DMS53 treated with DMSO at 0.1 percent for 48 hours (cell line): ENCODE measurements at regions not wholly inside any gene's neighbourhood (a gene's known extent, or its start where the extent isn't known, plus 50 kb on each side); places are given as distances from the start of the nearest gene placed in this dataset.
A peak's percentile ranks its signal among the peaks of the same experiment; 100 is the strongest.
"Not testable (repeated sequence)": the region's sequence is repeated elsewhere in the genome, so short reads cannot be mapped to it uniquely, and the experiment has no call there.

Source experiments
- DNase-seq: peaks from one replicate; lab custom pipeline; 2025; ENCODE audit not compliant: unreplicated experiment; lab: John Stamatoyannopoulos, UW

DNA sequence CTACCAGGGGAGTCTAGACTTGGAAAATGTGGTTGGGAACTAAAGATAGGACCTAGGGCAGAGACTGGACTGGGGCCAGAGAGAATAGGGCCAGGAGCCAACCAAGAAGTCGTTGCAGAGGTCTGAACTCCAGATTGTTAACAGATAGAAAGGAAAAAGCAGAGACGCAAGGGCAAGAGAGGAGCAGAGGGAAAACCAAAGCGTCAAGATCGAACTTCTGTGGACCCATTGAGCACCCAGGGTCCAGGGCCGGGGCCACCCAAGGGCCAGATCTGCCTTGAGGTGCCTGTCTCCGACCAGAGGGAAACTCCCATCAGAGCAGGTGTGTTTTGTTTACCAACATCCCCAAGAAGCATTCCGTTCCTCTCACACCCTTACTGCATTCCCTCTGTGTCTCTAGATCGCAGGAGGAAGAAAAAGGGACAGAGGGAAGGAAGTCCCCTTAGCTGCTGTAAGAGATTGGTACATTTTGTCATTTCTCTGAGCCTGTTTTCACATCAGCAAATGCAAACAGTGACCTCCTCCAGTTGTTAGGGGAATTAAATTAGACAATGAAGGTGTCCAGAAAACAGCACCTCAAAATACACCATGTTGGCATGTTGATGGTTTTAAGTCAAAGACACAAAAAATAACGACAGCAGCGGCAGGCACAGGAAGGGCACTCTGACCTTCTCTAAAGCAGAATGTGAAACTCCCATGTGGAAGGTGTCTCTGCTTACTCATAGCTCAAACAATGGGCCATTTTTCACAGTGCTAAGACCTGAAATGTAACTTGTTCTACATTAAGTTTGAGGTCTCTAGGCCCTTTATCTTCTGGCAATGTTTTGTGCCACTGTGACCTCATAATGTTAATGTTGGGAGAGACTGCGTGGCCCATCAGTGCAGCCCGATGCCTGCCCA lies 105.8 kb upstream of the RAB4A start:
- DNase-seq = peak; percentile 15

- no peak for DNase-seq
Measured at GRCh38 chr1:229167318-229167717, 103.6 kb upstream of the RAB4A start.

DNA sequence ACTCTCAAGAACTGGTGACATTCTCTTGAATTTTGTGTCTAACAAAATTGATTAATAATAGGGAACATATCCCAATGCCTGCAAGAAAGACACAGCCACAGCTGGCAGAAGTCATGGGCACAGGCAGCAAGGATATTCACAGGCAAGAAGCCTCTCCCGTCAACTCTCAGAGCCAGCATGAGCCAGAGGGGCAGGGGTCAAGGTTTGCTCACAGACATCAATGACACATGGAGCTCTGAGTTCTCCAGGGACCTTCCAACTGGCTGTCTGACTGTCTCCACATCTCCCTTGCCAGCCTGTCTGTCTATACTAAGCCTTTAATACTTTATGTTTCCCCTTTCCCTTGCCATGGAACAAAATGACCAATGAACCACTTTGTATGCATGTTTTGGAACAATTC lies 101.5 kb upstream of the RAB4A start:
- DNase-seq = no peak

- DNase-seq = no peak
Measured at GRCh38 chr1:229170274-229170673, 100.6 kb upstream of the RAB4A start.

DNA sequence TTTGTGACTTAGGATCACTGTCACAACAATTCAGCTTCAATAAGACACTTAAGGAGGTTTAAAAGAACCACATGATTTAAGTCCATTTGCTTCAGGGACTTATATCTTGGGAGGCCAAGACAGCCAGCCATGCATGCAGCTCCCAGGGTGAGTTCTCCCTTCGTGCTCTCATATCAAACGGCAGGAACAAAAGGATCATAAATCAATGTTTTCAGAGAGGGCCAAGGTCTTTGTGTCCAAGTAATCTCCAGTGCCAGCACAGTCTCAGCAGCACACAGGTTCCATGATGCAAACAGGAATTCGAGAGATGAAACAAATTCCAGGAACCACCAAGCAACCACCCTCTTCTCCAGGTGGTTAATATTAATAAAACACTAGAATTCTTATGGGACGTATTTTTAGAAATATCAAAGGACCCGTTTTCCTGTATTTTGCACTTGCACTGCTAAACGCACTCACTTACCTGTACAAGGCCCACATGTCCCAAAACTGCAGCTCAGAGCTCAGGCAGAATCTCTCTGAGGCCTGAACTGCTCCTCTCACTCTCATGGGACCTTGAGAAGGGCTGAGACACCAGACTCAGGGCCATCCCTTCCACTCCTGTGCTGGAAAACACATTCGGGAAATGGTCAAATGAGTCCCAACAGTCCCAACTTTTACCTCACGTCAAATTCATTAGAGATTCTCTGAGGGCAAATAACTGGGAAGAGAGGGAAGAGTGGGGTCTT lies 100.0 kb upstream of the RAB4A start:
- no peak for DNase-seq

GRCh38 chr1:229171934-229172333 lies 99.0 kb upstream of the RAB4A start:
- peak; percentile 91 for DNase-seq

DNA sequence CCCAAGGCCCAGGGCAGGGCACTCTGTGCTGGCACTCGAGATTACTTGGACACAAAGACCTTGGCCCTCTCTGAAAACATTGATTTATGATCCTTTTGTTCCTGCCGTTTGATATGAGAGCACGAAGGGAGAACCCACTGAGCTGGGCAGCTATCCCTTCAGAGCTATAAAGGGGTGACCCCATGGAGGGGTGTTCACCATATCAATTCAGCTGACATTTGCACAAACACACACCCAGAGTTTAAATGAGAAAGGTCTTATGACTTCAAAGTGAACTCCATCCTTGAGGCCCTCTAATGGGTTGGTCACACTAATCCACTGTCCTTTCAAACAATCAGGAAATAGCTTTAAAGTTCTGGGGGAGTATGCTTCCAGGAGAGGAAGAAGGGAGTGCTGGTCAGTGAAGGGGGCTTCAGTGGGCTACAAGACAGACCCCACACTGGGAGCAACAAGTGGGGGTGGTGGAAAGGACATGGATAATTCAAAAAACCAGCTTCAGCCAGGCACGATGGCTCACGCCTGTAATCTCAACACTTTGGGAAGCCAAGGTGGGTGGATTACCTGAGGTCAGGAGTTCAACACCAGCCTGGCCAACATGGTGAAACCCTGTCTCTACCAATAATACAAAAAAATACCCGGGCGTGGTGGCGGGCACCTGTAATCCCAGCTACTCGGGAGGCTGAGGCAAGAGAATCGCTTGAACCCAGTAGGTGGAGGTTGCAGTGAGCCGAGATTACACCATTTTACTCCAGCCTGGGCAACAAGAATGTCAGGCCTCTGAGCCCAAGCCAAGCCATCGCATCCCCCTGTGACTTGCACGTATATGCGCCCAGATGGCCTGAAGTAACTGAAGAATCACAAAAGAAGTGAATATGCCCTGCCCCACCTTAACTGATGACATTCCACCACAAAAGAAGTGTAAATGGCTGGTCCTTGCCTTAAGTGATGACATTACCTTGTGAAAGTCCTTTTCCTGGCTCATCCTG lies 97.1 kb upstream of the RAB4A start:
- not testable (repeated sequence) for DNase-seq

DNA sequence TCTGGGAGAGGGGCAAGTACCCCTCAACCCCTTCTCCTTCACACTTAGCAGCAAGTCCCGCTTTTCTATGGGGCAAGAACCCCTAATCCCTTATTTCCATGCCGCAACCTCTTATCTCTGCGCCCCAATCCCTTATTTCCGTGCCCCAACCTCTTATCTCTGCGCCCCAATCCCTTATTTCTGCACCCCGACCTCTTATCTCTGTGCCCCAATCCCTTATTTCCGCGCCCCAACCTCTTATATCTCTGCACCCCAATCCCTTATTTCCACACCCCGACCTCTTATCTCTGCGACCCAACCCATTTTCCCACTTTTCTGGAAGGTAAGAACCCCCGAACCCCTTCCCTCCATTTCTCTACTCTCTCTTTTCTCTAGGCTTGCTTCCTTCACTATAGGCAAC lies 95.6 kb upstream of the RAB4A start:
- DNase-seq = not testable (repeated sequence)

- DNase-seq = not testable (repeated sequence)
Measured at GRCh38 chr1:229176457-229176856, 94.5 kb upstream of the RAB4A start.

DNA sequence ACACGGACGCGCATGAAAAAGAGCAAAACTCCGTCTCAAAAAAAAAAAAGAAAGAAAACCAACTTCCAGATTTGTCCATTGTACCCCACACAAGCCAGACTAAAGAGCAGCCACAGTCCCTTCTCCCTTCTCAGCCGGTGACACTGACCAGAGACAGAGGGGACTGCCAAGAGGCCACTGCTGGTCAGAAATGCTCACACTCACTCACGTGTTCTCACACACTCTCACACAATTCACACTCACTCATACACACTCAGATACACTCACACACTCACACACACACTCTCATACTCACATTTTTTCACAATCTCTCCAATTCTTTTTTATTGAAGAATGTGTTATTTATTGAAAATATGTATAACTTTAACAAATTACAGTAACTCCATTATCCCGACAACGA lies 90.8 kb upstream of the RAB4A start:
- no peak for DNase-seq

GRCh38 chr1:229181419-229181818 lies 89.5 kb upstream of the RAB4A start:
- no peak for DNase-seq

DNA sequence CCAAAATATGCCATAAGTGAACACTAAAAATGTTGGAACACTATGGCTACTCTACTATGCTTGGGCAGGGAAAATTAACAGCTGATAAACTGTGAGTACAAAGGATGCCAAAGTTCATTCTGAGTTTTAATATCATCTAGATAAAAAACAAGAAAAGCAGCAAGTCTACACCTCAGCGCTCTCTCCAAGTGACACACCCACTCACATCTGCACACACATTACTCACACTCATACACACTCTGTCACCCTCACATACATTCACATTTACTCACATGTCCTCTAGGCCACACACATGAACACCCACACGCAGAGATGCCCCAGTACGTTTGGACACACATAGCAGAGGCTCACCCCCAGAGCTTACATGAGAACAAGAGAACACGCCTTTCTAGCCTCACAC lies 87.3 kb upstream of the RAB4A start:
- DNase-seq = no peak

GRCh38 chr1:229184066-229184465 lies 86.8 kb upstream of the RAB4A start:
- DNase-seq = no peak

GRCh38 chr1:229185963-229186362 lies 84.9 kb upstream of the RAB4A start:
- DNase-seq = no peak

- DNase-seq = no peak
Measured at GRCh38 chr1:229186373-229187056, 84.4 kb upstream of the RAB4A start.

GRCh38 chr1:229190057-229190575 lies 80.8 kb upstream of the RAB4A start:
- no peak for DNase-seq

- DNase-seq = no peak
Measured at GRCh38 chr1:229191066-229191674, 79.7 kb upstream of the RAB4A start.

DNA sequence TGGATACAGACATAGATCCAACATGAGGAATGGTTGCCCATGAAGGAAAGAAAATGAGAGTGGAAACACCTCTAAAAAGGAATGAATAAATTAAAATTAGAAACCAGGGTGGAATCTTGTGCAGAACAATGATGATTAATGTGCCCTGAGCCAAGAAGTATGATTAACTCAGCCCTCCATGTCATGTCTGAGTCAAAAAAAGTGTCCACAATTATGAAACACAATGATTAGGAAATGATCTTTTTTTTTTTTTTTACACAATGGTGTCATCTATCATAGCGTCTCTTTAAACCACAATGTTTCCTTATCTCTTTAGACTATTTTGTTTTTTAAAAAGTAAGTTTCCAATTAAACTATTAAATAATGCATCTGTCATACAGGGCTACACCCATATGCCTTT lies 78.9 kb upstream of the RAB4A start:
- no peak for DNase-seq

- DNase-seq = no peak
Measured at GRCh38 chr1:229192853-229193252, 78.1 kb upstream of the RAB4A start.

- no peak for DNase-seq
Measured at GRCh38 chr1:229194096-229194495, 76.8 kb upstream of the RAB4A start.
